ENCODE measurements at regions not wholly inside any gene's neighbourhood (a gene's known extent, or its start where the extent isn't known, plus 50 kb on each side); places are given as distances from the start of the nearest gene placed in this dataset.

- no peak for TF ChIP-seq BCLAF1 (IDR thresholded peaks at IDR 0.05)
- no peak for TF ChIP-seq CHD1 (IDR thresholded peaks at IDR 0.05; ENCODE audit: low read depth, low read length)
- no peak for TF ChIP-seq IRF3 (IDR thresholded peaks at IDR 0.05)
- no peak for TF ChIP-seq ZBTB40 (IDR thresholded peaks at IDR 0.05; ENCODE audit: borderline replicate concordance)
- TF ChIP-seq EP300 (IDR thresholded peaks at IDR 0.05; ENCODE audit: borderline replicate concordance in 1 of 2, control insufficient read depth in 1 of 2, low read depth in 2 of 2, low read length in 2 of 2) = no peak
- no peak for TF ChIP-seq ETV6 (conservative IDR thresholded peaks at IDR 0.05 in 1 of 2, IDR thresholded peaks at IDR 0.05 in 1 of 2; ENCODE audit: borderline replicate concordance in 1 of 2, low read depth in 1 of 2)
Measured at GRCh38 chr2:41234093-41234492, 782.2 kb upstream of the SLC8A1 start (continued).

Data from GM12878 (cell line).